NCI-H2029 (cell line): ENCODE measurements at regions not wholly inside any gene's neighbourhood (a gene's known extent, or its start where the extent isn't known, plus 50 kb on each side); places are given as distances from the start of the nearest gene placed in this dataset.

Experiments
- DNase-seq: peaks from one replicate; lab custom pipeline; 2025; lab: John Stamatoyannopoulos, UW

- DNase-seq, result no peak
These were observed 173.4 kb downstream of the DAD1 start for GRCh38 chr14:22415605-22415959.

- no peak for DNase-seq
These were observed 174.0 kb downstream of the DAD1 start for GRCh38 chr14:22414876-22415604.

- no peak for DNase-seq
These were observed 176.1 kb downstream of the DAD1 start for GRCh38 chr14:22412926-22413411.

GRCh38 chr14:22411398-22412055 is 177.5 kb downstream of the DAD1 start:
- no peak for DNase-seq

- DNase-seq, result no peak
These were observed 178.5 kb downstream of the DAD1 start for GRCh38 chr14:22410497-22410896.

- no peak for DNase-seq
These were observed 180.0 kb downstream of the DAD1 start for GRCh38 chr14:22409006-22409405.

- no peak for DNase-seq
These were observed 180.5 kb downstream of the DAD1 start for GRCh38 chr14:22408547-22408946.

GRCh38 chr14:22407033-22407432 is 182.0 kb downstream of the DAD1 start:
- DNase-seq, result no peak

- DNase-seq, result no peak
These were observed 183.8 kb downstream of the DAD1 start for GRCh38 chr14:22405201-22405600.

GRCh38 chr14:22403296-22403695 is 185.7 kb downstream of the DAD1 start:
- no peak for DNase-seq

GRCh38 chr14:22400655-22401259 is 188.3 kb downstream of the DAD1 start:
- no peak for DNase-seq

GRCh38 chr14:22399776-22400175 is 189.2 kb downstream of the DAD1 start:
- no peak for DNase-seq

GRCh38 chr14:22397221-22397737 is 191.7 kb downstream of the DAD1 start:
- DNase-seq, result no peak

- no peak for DNase-seq
These were observed 193.2 kb downstream of the DAD1 start for GRCh38 chr14:22395803-22396202.

- no peak for DNase-seq
These were observed 194.4 kb downstream of the DAD1 start for GRCh38 chr14:22394616-22395015.

GRCh38 chr14:22393796-22394195 is 195.2 kb downstream of the DAD1 start:
- no peak for DNase-seq

GRCh38 chr14:22391908-22392565 is 197.0 kb downstream of the DAD1 start:
- no peak for DNase-seq

GRCh38 chr14:22390824-22391461 is 198.1 kb downstream of the DAD1 start:
- no peak for DNase-seq

- DNase-seq, result no peak
These were observed 198.8 kb downstream of the DAD1 start for GRCh38 chr14:22390195-22390594.

GRCh38 chr14:22388669-22389595 is 200.1 kb downstream of the DAD1 start:
- DNase-seq, result no peak

GRCh38 chr14:22387776-22388241 is 201.2 kb downstream of the DAD1 start:
- no peak for DNase-seq
